ENCODE measurements at regions not wholly inside any gene's neighbourhood (a gene's known extent, or its start where the extent isn't known, plus 50 kb on each side); places are given as distances from the start of the nearest gene placed in this dataset.
A peak's percentile ranks its signal among the peaks of the same experiment; 100 is the strongest.

DNA sequence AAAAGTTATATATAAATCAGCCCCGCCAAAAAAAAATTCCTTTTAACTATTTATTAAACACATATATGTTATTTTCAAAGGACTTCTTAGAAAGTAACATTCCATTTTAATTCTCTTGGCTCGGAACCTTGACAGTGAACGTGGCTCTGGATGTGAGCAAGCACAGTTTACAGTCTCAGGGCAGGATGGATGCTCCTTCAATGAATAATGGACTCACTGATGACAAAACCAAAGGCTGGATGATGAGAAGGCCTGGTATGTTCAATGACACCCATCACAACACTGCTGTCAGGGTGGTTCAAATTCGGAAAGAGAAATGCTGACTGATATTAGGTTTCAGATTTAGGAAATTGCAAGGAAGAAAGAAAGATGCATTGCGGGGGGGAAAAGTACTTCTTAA, 148.8 kb downstream of the SIPA1L2 start:
- H3K9ac ChIP-seq (ENCODE audit: low read length) = no peak overlapping the region
- H4K20me1 ChIP-seq (ENCODE audit: low read length) = no peaks in the 10 kb centered on the region
- CTCF ChIA-PET = no interaction called here
- H3K9me2 ChIP-seq (replicated peaks; ENCODE audit: low read length) = no peaks in the 10 kb centered on the region
- BruUV-seq (replicated peaks) = no TSS peak
- ATAC-seq (no peak), DNase-seq (no peak)
- H3K9me3 ChIP-seq (ENCODE audit: low read length) = no peaks in the 10 kb centered on the region
- POLR2A ChIA-PET (ENCODE audit: unreplicated experiment) = no interaction called here
- H3K4me2 ChIP-seq (ENCODE audit: low read length) = no peak overlapping the region
- no peaks in the 10 kb centered on the region for H3K27me3 ChIP-seq (ENCODE audit: low read length)
- H3F3A ChIP-seq (ENCODE audit: low read length, unreplicated experiment) = no peaks in the 10 kb centered on the region
- H3K79me2 ChIP-seq (ENCODE audit: low read length) = no peaks in the 10 kb centered on the region
- intact Hi-C loops (cut with micrococcal nuclease) = no loop called here
- no peak for TF ChIP-seq EZH2 (IDR thresholded peaks at IDR 0.05; ENCODE audit: low read length, unreplicated experiment)
- H2AFZ ChIP-seq (ENCODE audit: low read length) = no peak overlapping the region
- H3K27ac ChIP-seq (ENCODE audit: low read length) = no peak overlapping the region
- no peak overlapping the region for H3K4me3 ChIP-seq (ENCODE audit: low read length)
- H3K36me3 ChIP-seq (ENCODE audit: low read depth, low read length) = no peaks in the 10 kb centered on the region
- peaks cover 33% of the 10 kb centered on the region for H3K4me1 ChIP-seq (ENCODE audit: insufficient read depth, low read length)

DNA sequence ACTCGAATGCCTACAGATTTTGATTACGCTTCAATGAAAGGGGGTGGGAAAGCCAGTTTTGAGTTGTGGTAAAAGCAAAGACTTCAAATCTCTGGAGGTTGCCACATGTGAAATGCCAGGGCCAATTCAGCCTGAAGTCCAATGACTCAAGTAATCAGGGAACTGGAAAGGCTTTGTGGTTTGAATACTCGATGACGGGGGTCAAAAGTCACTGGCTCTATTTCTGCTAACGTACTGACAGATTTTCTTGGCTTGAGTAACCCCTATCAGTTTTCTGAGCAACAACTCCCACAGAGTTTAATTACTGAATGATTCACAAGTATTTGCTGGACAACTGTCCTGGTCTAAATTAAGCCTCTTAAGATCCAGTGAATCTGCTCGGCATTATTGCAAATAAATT, 152.2 kb downstream of the SIPA1L2 start:
- ChIA-PET POLR2A (ENCODE audit: unreplicated experiment) (no interaction called here), CTCF (no interaction called here)
- no peaks in the 10 kb centered on the region for H3K27me3 ChIP-seq (ENCODE audit: low read length)
- TF ChIP-seq, protein P1, sequence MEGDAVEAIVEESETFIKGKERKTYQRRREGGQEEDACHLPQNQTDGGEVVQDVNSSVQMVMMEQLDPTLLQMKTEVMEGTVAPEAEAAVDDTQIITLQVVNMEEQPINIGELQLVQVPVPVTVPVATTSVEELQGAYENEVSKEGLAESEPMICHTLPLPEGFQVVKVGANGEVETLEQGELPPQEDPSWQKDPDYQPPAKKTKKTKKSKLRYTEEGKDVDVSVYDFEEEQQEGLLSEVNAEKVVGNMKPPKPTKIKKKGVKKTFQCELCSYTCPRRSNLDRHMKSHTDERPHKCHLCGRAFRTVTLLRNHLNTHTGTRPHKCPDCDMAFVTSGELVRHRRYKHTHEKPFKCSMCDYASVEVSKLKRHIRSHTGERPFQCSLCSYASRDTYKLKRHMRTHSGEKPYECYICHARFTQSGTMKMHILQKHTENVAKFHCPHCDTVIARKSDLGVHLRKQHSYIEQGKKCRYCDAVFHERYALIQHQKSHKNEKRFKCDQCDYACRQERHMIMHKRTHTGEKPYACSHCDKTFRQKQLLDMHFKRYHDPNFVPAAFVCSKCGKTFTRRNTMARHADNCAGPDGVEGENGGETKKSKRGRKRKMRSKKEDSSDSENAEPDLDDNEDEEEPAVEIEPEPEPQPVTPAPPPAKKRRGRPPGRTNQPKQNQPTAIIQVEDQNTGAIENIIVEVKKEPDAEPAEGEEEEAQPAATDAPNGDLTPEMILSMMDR (conservative IDR thresholded peaks at IDR 0.05; ENCODE audit: low read depth, low read length) = no peak
- TF ChIP-seq EZH2phosphoT487 (IDR thresholded peaks at IDR 0.05; ENCODE audit: borderline replicate concordance, low read length) = no peak
- no peak for TF ChIP-seq EZH2 (IDR thresholded peaks at IDR 0.05; ENCODE audit: low read length, unreplicated experiment)
- BruUV-seq (replicated peaks) = no TSS peak
- no peaks in the 10 kb centered on the region for H3K79me2 ChIP-seq (ENCODE audit: low read length)
- peak overlapping the region; percentile 83 for H3K27ac ChIP-seq (ENCODE audit: low read length)
- no peaks in the 10 kb centered on the region for H3K36me3 ChIP-seq (ENCODE audit: low read depth, low read length)
- H4K20me1 ChIP-seq (ENCODE audit: low read length) = no peaks in the 10 kb centered on the region
- H3K4me3 ChIP-seq (ENCODE audit: low read length) = no peak overlapping the region
- intact Hi-C loops (cut with micrococcal nuclease) = loop anchor here (1.0 to 5.0 kb wide), 4 partner anchors 9 to 315 kb away; no protein-coding TSS in a partner anchor
- DNase-seq (peak; percentile 99), ATAC-seq (peak; percentile 87)
- peak overlapping the region; percentile 37; the same call in 1 of the 2 replicates for H3K9ac ChIP-seq (ENCODE audit: low read length)
- peak overlapping the region; percentile 65 for H3K4me2 ChIP-seq (ENCODE audit: low read length)
- no peaks in the 10 kb centered on the region for H3K9me3 ChIP-seq (ENCODE audit: low read length)
- H2AFZ ChIP-seq (ENCODE audit: low read length) = no peak overlapping the region
- H3K4me1 ChIP-seq (ENCODE audit: insufficient read depth, low read length) = peaks cover 32% of the 10 kb centered on the region
- H3K9me2 ChIP-seq (replicated peaks; ENCODE audit: low read length) = no peaks in the 10 kb centered on the region
- peaks cover 3% of the 10 kb centered on the region for H3F3A ChIP-seq (ENCODE audit: low read length, unreplicated experiment)

DNA sequence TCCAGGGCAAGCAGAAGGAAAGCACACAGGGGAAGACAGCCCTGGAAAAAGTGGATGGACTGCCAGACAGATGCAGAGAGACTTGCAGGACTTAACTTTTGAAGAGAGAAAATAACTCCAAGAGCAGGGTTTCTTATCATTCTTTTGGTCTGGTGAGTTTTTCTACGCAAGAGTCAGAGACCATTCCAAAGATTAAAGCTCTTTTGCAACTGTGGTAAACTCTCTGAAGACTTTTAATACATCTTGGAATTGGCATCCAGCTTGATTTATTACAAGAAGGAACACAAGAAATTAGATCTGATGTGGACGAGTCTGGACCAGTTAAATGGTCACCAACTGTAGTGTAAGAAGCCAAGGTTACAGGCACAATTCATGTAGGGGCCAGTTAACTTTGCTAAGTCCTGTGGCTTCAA, 153.4 kb downstream of the SIPA1L2 start:
- Histone ChIP-seq H3K4me2 (ENCODE audit: low read length) (no peak overlapping the region), H3F3A (ENCODE audit: low read length, unreplicated experiment) (peaks cover 3% of the 10 kb centered on the region), H3K27me3 (ENCODE audit: low read length) (no peaks in the 10 kb centered on the region), H3K36me3 (ENCODE audit: low read depth, low read length) (no peaks in the 10 kb centered on the region), H3K4me1 (ENCODE audit: insufficient read depth, low read length) (peaks cover 44% of the 10 kb centered on the region), H3K4me3 (ENCODE audit: low read length) (no peak overlapping the region), H4K20me1 (ENCODE audit: low read length) (no peaks in the 10 kb centered on the region), H3K79me2 (ENCODE audit: low read length) (no peaks in the 10 kb centered on the region), H3K9me2 (replicated peaks; ENCODE audit: low read length) (no peaks in the 10 kb centered on the region), H3K27ac (ENCODE audit: low read length) (no peak overlapping the region), H3K9me3 (ENCODE audit: low read length) (no peaks in the 10 kb centered on the region), H3K9ac (ENCODE audit: low read length) (no peak overlapping the region), H2AFZ (ENCODE audit: low read length) (no peak overlapping the region)
- ATAC-seq (no peak), DNase-seq (no peak)
- ChIA-PET POLR2A (ENCODE audit: unreplicated experiment) (no interaction called here), CTCF (no interaction called here)
- no TSS peak for BruUV-seq (replicated peaks)
- intact Hi-C loops (cut with micrococcal nuclease) = loop anchor here (2.0 to 5.0 kb wide), 2 partner anchors 34 to 314 kb away; no protein-coding TSS in a partner anchor
- TF ChIP-seq, protein P1 (conservative IDR thresholded peaks at IDR 0.05; ENCODE audit: low read depth, low read length) = no peak
- no peak for TF ChIP-seq EZH2 (IDR thresholded peaks at IDR 0.05; ENCODE audit: low read length, unreplicated experiment)
- no peak for TF ChIP-seq EZH2phosphoT487 (IDR thresholded peaks at IDR 0.05; ENCODE audit: borderline replicate concordance, low read length)

All from PC-3 (cell line).